Dendritic cell treated with granulocyte-macrophage colony-stimulating factor and Interleukin-4, amounts not matched to agents 40 ng/mL and 50 ng/mL, for 4 days (primary cell): ENCODE measurements at regions not wholly inside any gene's neighbourhood (a gene's known extent, or its start where the extent isn't known, plus 50 kb on each side); places are given as distances from the start of the nearest gene placed in this dataset.

Experiments used
- H3K27ac Mint-ChIP-seq: one replicate; pipeline ENCODE4 v1.8.0; 2022; ENCODE audit warnings: mild to moderate bottlenecking, mixed read lengths
- H3K27me3 Mint-ChIP-seq: one replicate; pipeline ENCODE4 v1.8.0; 2022; ENCODE audit warnings: mild to moderate bottlenecking, mixed read lengths
- H3K36me3 Mint-ChIP-seq: one replicate; pipeline ENCODE4 v1.8.0; 2022; ENCODE audit warnings: low read depth, mixed read lengths
- H3K4me1 Mint-ChIP-seq: one replicate; pipeline ENCODE4 v1.8.0; 2022; ENCODE audit warnings: low read depth, mixed read lengths
- H3K4me3 Mint-ChIP-seq: one replicate; pipeline ENCODE4 v1.8.0; 2022; ENCODE audit warnings: mild to moderate bottlenecking, moderate library complexity, mixed read lengths
- H3K9me3 Mint-ChIP-seq: one replicate; pipeline ENCODE4 v1.8.0; 2022; ENCODE audit warnings: mixed read lengths
- intact Hi-C: fragments of 100-400 bp; cut with micrococcal nuclease; formaldehyde crosslinking; loops from one replicate; pipeline ENCODE4 v1.15.0; 2022

GRCh38 chr12:127308148-127308547, 958.8 kb upstream of the TMEM132C start:
- Mint-ChIP-seq H3K9me3 (no peaks in the 10 kb centered on the region), H3K36me3 (no peaks in the 10 kb centered on the region), H3K27ac (no peak overlapping the region), H3K4me1 (no peaks in the 10 kb centered on the region), H3K4me3 (no peak overlapping the region), H3K27me3 (peaks cover 2% of the 10 kb centered on the region)
- intact Hi-C loops: no loop called here

GRCh38 chr12:127310548-127310947, 956.4 kb upstream of the TMEM132C start:
- Mint-ChIP-seq H3K9me3 (no peaks in the 10 kb centered on the region), H3K36me3 (no peaks in the 10 kb centered on the region), H3K4me1 (no peaks in the 10 kb centered on the region), H3K27ac (no peak overlapping the region), H3K4me3 (no peak overlapping the region), H3K27me3 (peaks cover 2% of the 10 kb centered on the region)
- intact Hi-C loops: no loop called here

DNA sequence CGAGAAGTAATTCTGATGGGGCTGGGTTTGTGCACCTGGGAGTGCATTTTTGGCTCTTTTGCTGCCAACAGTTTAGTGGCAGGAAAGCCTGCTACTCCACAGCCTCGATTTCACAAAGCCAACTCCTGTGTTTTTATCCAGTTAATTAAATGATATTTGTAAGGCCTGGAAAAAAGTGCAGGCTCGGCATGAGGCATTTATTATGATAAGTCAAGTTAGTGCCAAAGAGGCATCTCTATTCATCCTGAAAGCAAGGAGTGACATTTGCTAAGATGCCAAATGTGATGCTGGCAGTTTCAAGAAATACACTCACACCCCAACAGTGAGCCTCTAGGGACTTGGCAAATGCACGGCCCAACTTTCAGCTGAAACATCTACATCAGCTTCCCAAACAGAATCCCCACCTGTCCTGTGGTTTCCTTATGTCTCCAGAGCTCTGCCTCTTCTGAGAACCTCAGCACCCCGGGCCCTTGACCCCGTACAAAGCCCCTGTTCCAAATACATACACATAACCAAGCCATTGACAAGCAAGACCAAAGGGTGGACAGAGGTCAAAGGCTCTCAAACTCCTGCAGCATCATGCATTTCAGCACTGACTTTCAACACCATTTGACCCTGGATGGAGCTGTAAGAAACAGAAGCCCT, 955.1 kb upstream of the TMEM132C start:
- Mint-ChIP-seq H3K9me3 (no peaks in the 10 kb centered on the region), H3K4me1 (no peaks in the 10 kb centered on the region), H3K4me3 (no peak overlapping the region), H3K36me3 (no peaks in the 10 kb centered on the region), H3K27me3 (peaks cover 2% of the 10 kb centered on the region), H3K27ac (no peak overlapping the region)
- intact Hi-C loops: no loop called here

DNA sequence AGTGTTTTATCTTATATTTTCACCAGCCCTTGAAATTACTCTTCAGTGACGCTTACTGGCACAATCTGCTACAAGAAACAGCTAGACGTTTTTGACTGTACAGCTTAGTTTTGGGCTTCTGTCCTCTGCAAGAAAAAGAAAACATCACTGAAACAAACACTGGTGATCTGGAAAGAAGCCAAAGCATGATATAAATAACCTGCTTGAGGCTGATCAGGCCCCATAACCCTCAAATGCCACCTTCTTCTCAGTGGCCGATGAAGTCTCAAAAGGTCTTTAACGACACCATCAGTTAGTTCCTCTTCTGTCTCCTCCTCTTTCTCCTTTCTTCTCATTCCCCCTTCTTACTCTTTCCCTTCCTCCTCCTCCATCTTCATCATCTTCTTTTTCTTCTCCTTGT, 942.3 kb upstream of the TMEM132C start:
- Mint-ChIP-seq H3K4me1 (no peaks in the 10 kb centered on the region), H3K27ac (no peak overlapping the region), H3K4me3 (no peak overlapping the region), H3K36me3 (no peaks in the 10 kb centered on the region), H3K27me3 (no peaks in the 10 kb centered on the region), H3K9me3 (no peaks in the 10 kb centered on the region)
- intact Hi-C loops: no loop called here

DNA sequence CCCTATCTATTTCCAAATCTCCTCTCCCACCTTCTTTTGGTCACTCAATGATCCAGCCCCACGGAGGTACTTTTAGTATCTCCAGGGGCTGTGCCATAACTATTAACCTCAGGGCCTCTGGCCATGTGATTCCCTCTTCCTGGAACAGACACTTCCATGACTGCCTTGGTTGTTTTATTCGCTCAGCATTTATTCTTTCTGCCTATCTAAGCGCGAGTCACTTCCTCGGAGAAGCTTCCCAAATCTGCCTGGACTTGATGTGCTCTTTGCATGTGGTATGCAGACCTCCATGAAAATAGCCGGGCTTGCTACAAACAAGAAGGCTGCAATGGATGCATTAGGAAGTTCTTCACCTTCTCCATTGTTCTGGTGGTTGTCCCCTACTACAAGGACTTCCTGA, 939.0 kb upstream of the TMEM132C start:
- Mint-ChIP-seq H3K36me3 (no peaks in the 10 kb centered on the region), H3K4me1 (no peaks in the 10 kb centered on the region), H3K9me3 (no peaks in the 10 kb centered on the region), H3K27ac (no peak overlapping the region), H3K27me3 (no peaks in the 10 kb centered on the region), H3K4me3 (no peak overlapping the region)
- intact Hi-C loops: no loop called here

- Mint-ChIP-seq H3K4me3 (no peak overlapping the region), H3K9me3 (no peaks in the 10 kb centered on the region), H3K36me3 (no peaks in the 10 kb centered on the region), H3K4me1 (no peaks in the 10 kb centered on the region), H3K27ac (no peak overlapping the region), H3K27me3 (no peaks in the 10 kb centered on the region)
- intact Hi-C loops: no loop called here
These were observed 938.1 kb upstream of the TMEM132C start for GRCh38 chr12:127328867-127329266.

DNA sequence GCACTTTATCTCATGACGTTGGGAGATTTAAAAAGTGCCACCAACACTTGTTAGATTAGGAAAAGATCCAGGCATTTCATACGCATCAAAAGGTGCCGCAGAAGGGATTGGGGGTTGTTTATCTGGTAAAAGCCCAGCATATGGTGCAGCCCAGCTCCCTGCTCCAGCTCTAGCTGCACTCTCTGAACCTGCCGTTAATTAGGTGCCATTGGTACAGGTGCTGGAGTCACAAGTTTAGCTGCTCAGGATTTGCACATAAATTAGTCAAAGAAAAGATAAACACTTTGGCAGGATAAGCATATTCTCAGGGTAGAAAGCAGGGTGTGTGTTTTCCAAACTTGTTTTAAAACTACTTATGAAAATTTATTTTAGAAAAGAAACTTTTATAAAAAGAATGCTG, 932.6 kb upstream of the TMEM132C start:
- intact Hi-C loops: no loop called here
- H3K27me3 Mint-ChIP-seq: no peaks in the 10 kb centered on the region
- H3K36me3 Mint-ChIP-seq: no peaks in the 10 kb centered on the region
- no peaks in the 10 kb centered on the region for H3K9me3 Mint-ChIP-seq
- no peak overlapping the region for H3K27ac Mint-ChIP-seq
- no peaks in the 10 kb centered on the region for H3K4me1 Mint-ChIP-seq
- H3K4me3 Mint-ChIP-seq: no peak overlapping the region

- H3K27ac Mint-ChIP-seq: no peak overlapping the region
- no peaks in the 10 kb centered on the region for H3K36me3 Mint-ChIP-seq
- H3K9me3 Mint-ChIP-seq: no peaks in the 10 kb centered on the region
- no peaks in the 10 kb centered on the region for H3K4me1 Mint-ChIP-seq
- intact Hi-C loops: no loop called here
- H3K4me3 Mint-ChIP-seq: no peak overlapping the region
- no peaks in the 10 kb centered on the region for H3K27me3 Mint-ChIP-seq
These were observed 931.9 kb upstream of the TMEM132C start for GRCh38 chr12:127334912-127335644.

GRCh38 chr12:127336416-127336815, 930.6 kb upstream of the TMEM132C start:
- H3K27me3 Mint-ChIP-seq: no peaks in the 10 kb centered on the region
- H3K4me1 Mint-ChIP-seq: no peaks in the 10 kb centered on the region
- no peak overlapping the region for H3K4me3 Mint-ChIP-seq
- no peak overlapping the region for H3K27ac Mint-ChIP-seq
- no peaks in the 10 kb centered on the region for H3K36me3 Mint-ChIP-seq
- H3K9me3 Mint-ChIP-seq: no peaks in the 10 kb centered on the region
- intact Hi-C loops: no loop called here

DNA sequence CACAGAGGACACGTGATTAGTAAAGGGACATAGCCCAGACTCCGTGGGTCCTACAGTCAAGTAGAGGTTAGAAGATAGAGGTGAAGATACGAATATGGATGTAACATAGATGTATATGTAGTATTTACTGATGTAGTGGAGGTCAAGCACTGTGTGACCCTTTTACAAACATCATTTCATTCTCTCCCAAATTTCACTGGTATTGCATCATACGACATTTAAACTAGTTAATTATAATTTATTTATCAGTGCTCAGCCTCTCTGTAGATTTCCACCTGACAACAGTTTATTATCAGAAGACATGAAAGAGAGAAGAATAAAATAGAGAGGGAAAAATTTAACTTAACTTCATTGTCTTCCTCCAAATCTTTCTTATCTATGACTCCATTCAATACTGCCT, 927.9 kb upstream of the TMEM132C start:
- Mint-ChIP-seq H3K9me3 (no peaks in the 10 kb centered on the region), H3K36me3 (no peaks in the 10 kb centered on the region), H3K4me1 (no peaks in the 10 kb centered on the region), H3K4me3 (no peak overlapping the region), H3K27me3 (no peaks in the 10 kb centered on the region), H3K27ac (no peak overlapping the region)
- intact Hi-C loops: no loop called here

GRCh38 chr12:127340381-127340780, 926.6 kb upstream of the TMEM132C start:
- Mint-ChIP-seq H3K36me3 (no peaks in the 10 kb centered on the region), H3K4me3 (no peak overlapping the region), H3K27ac (no peak overlapping the region), H3K4me1 (no peaks in the 10 kb centered on the region), H3K27me3 (no peaks in the 10 kb centered on the region), H3K9me3 (no peaks in the 10 kb centered on the region)
- intact Hi-C loops: no loop called here

DNA sequence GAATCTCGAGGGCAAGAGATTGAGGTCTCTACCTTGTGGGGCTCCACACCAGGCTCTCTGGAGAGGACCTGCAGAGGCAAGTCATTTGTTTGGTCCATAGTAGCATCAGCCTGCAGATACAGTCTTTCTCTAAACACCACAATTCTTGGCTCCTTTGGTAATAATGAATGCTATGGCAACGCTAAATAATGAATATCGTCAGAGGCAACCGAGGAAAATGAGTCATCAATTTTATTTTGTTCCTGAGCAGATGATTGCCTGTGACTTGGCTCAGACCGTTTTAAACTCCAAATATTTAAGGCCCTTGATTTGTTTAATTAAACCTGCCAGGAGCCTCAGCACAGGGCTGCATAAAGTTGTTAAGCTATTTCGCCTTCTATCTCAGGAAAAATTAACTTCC, 924.1 kb upstream of the TMEM132C start:
- no peak overlapping the region for H3K27ac Mint-ChIP-seq
- H3K27me3 Mint-ChIP-seq: no peaks in the 10 kb centered on the region
- no peaks in the 10 kb centered on the region for H3K36me3 Mint-ChIP-seq
- H3K9me3 Mint-ChIP-seq: peaks cover 21% of the 10 kb centered on the region
- H3K4me3 Mint-ChIP-seq: no peak overlapping the region
- H3K4me1 Mint-ChIP-seq: no peaks in the 10 kb centered on the region
- intact Hi-C loops: no loop called here

GRCh38 chr12:127343940-127344339, 923.0 kb upstream of the TMEM132C start:
- Mint-ChIP-seq H3K36me3 (no peaks in the 10 kb centered on the region), H3K9me3 (peaks cover 21% of the 10 kb centered on the region), H3K27me3 (no peaks in the 10 kb centered on the region), H3K4me3 (no peak overlapping the region), H3K27ac (no peak overlapping the region), H3K4me1 (no peaks in the 10 kb centered on the region)
- intact Hi-C loops: no loop called here

- Mint-ChIP-seq H3K4me1 (no peaks in the 10 kb centered on the region), H3K9me3 (peaks cover 13% of the 10 kb centered on the region), H3K27ac (no peak overlapping the region), H3K36me3 (no peaks in the 10 kb centered on the region), H3K27me3 (no peaks in the 10 kb centered on the region), H3K4me3 (no peak overlapping the region)
- intact Hi-C loops: no loop called here
These were observed 915.4 kb upstream of the TMEM132C start for GRCh38 chr12:127351481-127352010.
